ENCODE measurements at regions not wholly inside any gene's neighbourhood (a gene's known extent, or its start where the extent isn't known, plus 50 kb on each side); places are given as distances from the start of the nearest gene placed in this dataset.

- DNase-seq (ENCODE audit: low read depth in 2 of 2) = no peak
Measured at GRCh38 chrX:103158317-103158621, 56.6 kb upstream of the BEX4 start.

GRCh38 chrX:103157496-103158316 lies 57.2 kb upstream of the BEX4 start:
- DNase-seq (ENCODE audit: low read depth in 2 of 2) = peak in 1 of 2 donors; percentile 5

- DNase-seq (ENCODE audit: low read depth in 2 of 2) = no peak
Measured at GRCh38 chrX:103155201-103155600, 59.7 kb upstream of the BEX4 start.

- no peak for DNase-seq (ENCODE audit: low read depth in 2 of 2)
Measured at GRCh38 chrX:103153661-103154060, 60.7 kb upstream of the NXF3 start.

GRCh38 chrX:103151799-103152198 lies 58.9 kb upstream of the NXF3 start:
- DNase-seq (ENCODE audit: low read depth in 2 of 2) = no peak

GRCh38 chrX:103149652-103150051 lies 56.7 kb upstream of the NXF3 start:
- no peak for DNase-seq (ENCODE audit: low read depth in 2 of 2)

GRCh38 chrX:103148075-103148474 lies 55.1 kb upstream of the NXF3 start:
- DNase-seq (ENCODE audit: low read depth in 2 of 2) = no peak
